ENCODE measurements at regions not wholly inside any gene's neighbourhood (a gene's known extent, or its start where the extent isn't known, plus 50 kb on each side); places are given as distances from the start of the nearest gene placed in this dataset.
"Not testable (repeated sequence)": the region's sequence is repeated elsewhere in the genome, so short reads cannot be mapped to it uniquely, and the experiment has no call there.

- Mint-ChIP-seq H3K9me3 (no peaks in the 10 kb centered on the region), H3K27me3 (ENCODE audit: low read depth) (no peaks in the 10 kb centered on the region), H3K4me1 (peaks cover 14% of the 10 kb centered on the region), H3K4me3 (no peak overlapping the region), H3K36me3 (ENCODE audit: low read depth) (no peaks in the 10 kb centered on the region), H3K27ac (ENCODE audit: unreplicated experiment) (no peak overlapping the region)
- no peak for DNase-seq (ENCODE audit: low read depth, low spot score)
- no peak for TF ChIP-seq CTCF (conservative IDR thresholded peaks at IDR 0.05)
Measured at GRCh38 chr7:68218461-68218860, 1221.8 kb downstream of the TYW1 start.

- Mint-ChIP-seq H3K9me3 (no peaks in the 10 kb centered on the region), H3K4me1 (peaks cover 22% of the 10 kb centered on the region), H3K27ac (ENCODE audit: unreplicated experiment) (no peak overlapping the region), H3K36me3 (ENCODE audit: low read depth) (no peaks in the 10 kb centered on the region), H3K4me3 (no peak overlapping the region), H3K27me3 (ENCODE audit: low read depth) (no peaks in the 10 kb centered on the region)
- no peak for TF ChIP-seq CTCF (conservative IDR thresholded peaks at IDR 0.05)
- no peak for DNase-seq (ENCODE audit: low read depth, low spot score)
Measured at GRCh38 chr7:68222311-68222710, 1225.7 kb downstream of the TYW1 start.

- no peaks in the 10 kb centered on the region for H3K27me3 Mint-ChIP-seq (ENCODE audit: low read depth)
- no peaks in the 10 kb centered on the region for H3K9me3 Mint-ChIP-seq
- no peak for TF ChIP-seq CTCF (conservative IDR thresholded peaks at IDR 0.05)
- no peaks in the 10 kb centered on the region for H3K36me3 Mint-ChIP-seq (ENCODE audit: low read depth)
- peak overlapping the region; percentile 3 for H3K4me3 Mint-ChIP-seq
- H3K4me1 Mint-ChIP-seq = peaks cover 22% of the 10 kb centered on the region
- peak; percentile 9 for DNase-seq (ENCODE audit: low read depth, low spot score)
- H3K27ac Mint-ChIP-seq (ENCODE audit: unreplicated experiment) = peak overlapping the region; percentile 2
Measured at GRCh38 chr7:68224041-68224741, 1227.6 kb downstream of the TYW1 start.

- H3K27me3 Mint-ChIP-seq (ENCODE audit: low read depth); H3K36me3 Mint-ChIP-seq (ENCODE audit: low read depth); DNase-seq (ENCODE audit: low read depth, low spot score); H3K9me3 Mint-ChIP-seq; H3K4me1 Mint-ChIP-seq; H3K27ac Mint-ChIP-seq (ENCODE audit: unreplicated experiment); H3K4me3 Mint-ChIP-seq: not testable (repeated sequence)
Measured at GRCh38 chr7:68231011-68231410, 1234.4 kb downstream of the TYW1 start.

GRCh38 chr7:68235937-68236336, 1239.3 kb downstream of the TYW1 start:
- H3K9me3 Mint-ChIP-seq = peaks cover 8% of the 10 kb centered on the region
- H3K27me3 Mint-ChIP-seq (ENCODE audit: low read depth) = no peaks in the 10 kb centered on the region

More at GRCh38 chr7:68235937-68236336, 1239.3 kb downstream of the TYW1 start:
- no peak overlapping the region for H3K4me3 Mint-ChIP-seq
- no peak for TF ChIP-seq CTCF (conservative IDR thresholded peaks at IDR 0.05)
- H3K27ac Mint-ChIP-seq (ENCODE audit: unreplicated experiment) = no peak overlapping the region
- H3K4me1 Mint-ChIP-seq = no peaks in the 10 kb centered on the region
- DNase-seq (ENCODE audit: low read depth, low spot score) = no peak
- no peaks in the 10 kb centered on the region for H3K36me3 Mint-ChIP-seq (ENCODE audit: low read depth)
